Mucosa of stomach (tissue), 1 donor: ENCODE measurements at regions not wholly inside any gene's neighbourhood (a gene's known extent, or its start where the extent isn't known, plus 50 kb on each side); places are given as distances from the start of the nearest gene placed in this dataset.
"Not testable (repeated sequence)": the region's sequence is repeated elsewhere in the genome, so short reads cannot be mapped to it uniquely, and the experiment has no call there.

Experiments used
- H3K27me3 ChIP-seq: one replicate; pipeline ENCODE4 v1.7.0; 2013; ENCODE audit warnings: mild to moderate bottlenecking, low read length; ENCODE audit not compliant: control insufficient read depth, insufficient read depth
- H3K36me3 ChIP-seq: one replicate; pipeline ENCODE4 v1.7.0; 2013; ENCODE audit warnings: low read length; ENCODE audit not compliant: control insufficient read depth, insufficient read depth
- H3K4me1 ChIP-seq: one replicate; pipeline ENCODE4 v1.7.0; 2013; ENCODE audit warnings: mild to moderate bottlenecking, low read length; ENCODE audit not compliant: control insufficient read depth, insufficient read depth
- H3K4me3 ChIP-seq: one replicate; pipeline ENCODE4 v1.7.0; 2013; ENCODE audit warnings: low read length
- H3K9ac ChIP-seq: one replicate; pipeline ENCODE4 v1.7.0; 2013; ENCODE audit warnings: mild to moderate bottlenecking, low read length, moderate library complexity
- H3K9me3 ChIP-seq: one replicate; pipeline ENCODE4 v1.7.0; 2013; ENCODE audit warnings: mild to moderate bottlenecking, low read length, moderate library complexity; ENCODE audit not compliant: control insufficient read depth
- donor health status: Pancreatic carcinoma.

GRCh38 chr4:78660559-78660958, 109.0 kb downstream of the ANXA3 start:
- no peaks in the 10 kb centered on the region for H3K36me3 ChIP-seq
- no peaks in the 10 kb centered on the region for H3K9me3 ChIP-seq
- H3K4me3 ChIP-seq: no peak overlapping the region
- no peak overlapping the region for H3K9ac ChIP-seq
- peaks cover 16% of the 10 kb centered on the region for H3K4me1 ChIP-seq
- no peaks in the 10 kb centered on the region for H3K27me3 ChIP-seq

- Histone ChIP-seq H3K4me3 (no peak overlapping the region), H3K9me3 (no peaks in the 10 kb centered on the region), H3K4me1 (peaks cover 16% of the 10 kb centered on the region), H3K36me3 (no peaks in the 10 kb centered on the region), H3K27me3 (no peaks in the 10 kb centered on the region), H3K9ac (no peak overlapping the region)
These were observed 109.6 kb downstream of the ANXA3 start for GRCh38 chr4:78661086-78661690.

GRCh38 chr4:78661921-78662521, 110.5 kb downstream of the ANXA3 start:
- Histone ChIP-seq H3K9me3 (no peaks in the 10 kb centered on the region), H3K9ac (peak overlapping the region; percentile 14), H3K4me3 (no peak overlapping the region), H3K36me3 (no peaks in the 10 kb centered on the region), H3K27me3 (no peaks in the 10 kb centered on the region), H3K4me1 (peaks cover 16% of the 10 kb centered on the region)

DNA sequence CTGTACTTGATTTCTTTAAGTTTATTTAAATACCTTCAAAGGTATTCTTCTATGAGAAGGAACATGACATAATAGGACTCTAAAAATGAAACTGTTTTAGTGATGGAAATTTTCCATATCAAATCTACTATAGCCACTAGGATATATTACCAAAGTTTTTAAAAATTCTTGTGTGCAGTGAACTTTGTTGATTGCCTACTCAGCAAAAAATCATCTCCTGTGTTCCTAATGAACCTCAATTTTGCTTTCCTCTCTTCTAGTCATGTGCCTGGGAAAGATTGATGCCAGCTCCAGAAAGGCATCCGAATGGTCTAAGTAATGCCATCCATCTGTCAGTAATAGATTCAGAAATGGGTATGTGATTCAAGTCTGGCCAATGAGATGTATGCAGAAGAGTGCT, 111.1 kb downstream of the ANXA3 start:
- Histone ChIP-seq H3K9me3 (no peaks in the 10 kb centered on the region), H3K36me3 (no peaks in the 10 kb centered on the region), H3K27me3 (no peaks in the 10 kb centered on the region), H3K4me3 (no peak overlapping the region), H3K9ac (no peak overlapping the region), H3K4me1 (peaks cover 16% of the 10 kb centered on the region)

GRCh38 chr4:78664296-78664695, 111.9 kb upstream of the BMP2K start:
- not testable (repeated sequence) for H3K4me3 ChIP-seq, H3K9ac ChIP-seq, H3K9me3 ChIP-seq, H3K36me3 ChIP-seq, H3K27me3 ChIP-seq
- H3K4me1 ChIP-seq: peaks cover 16% of the 10 kb centered on the region

- Histone ChIP-seq H3K27me3 (no peaks in the 10 kb centered on the region), H3K4me1 (peaks cover 16% of the 10 kb centered on the region), H3K4me3 (no peak overlapping the region), H3K9ac (no peak overlapping the region), H3K36me3 (no peaks in the 10 kb centered on the region), H3K9me3 (no peaks in the 10 kb centered on the region)
These were observed 110.9 kb upstream of the BMP2K start for GRCh38 chr4:78665216-78665770.

GRCh38 chr4:78666830-78667258, 109.3 kb upstream of the BMP2K start:
- Histone ChIP-seq H3K9ac (no peak overlapping the region), H3K9me3 (no peaks in the 10 kb centered on the region), H3K36me3 (no peaks in the 10 kb centered on the region), H3K27me3 (no peaks in the 10 kb centered on the region), H3K4me1 (peaks cover 7% of the 10 kb centered on the region), H3K4me3 (no peak overlapping the region)

DNA sequence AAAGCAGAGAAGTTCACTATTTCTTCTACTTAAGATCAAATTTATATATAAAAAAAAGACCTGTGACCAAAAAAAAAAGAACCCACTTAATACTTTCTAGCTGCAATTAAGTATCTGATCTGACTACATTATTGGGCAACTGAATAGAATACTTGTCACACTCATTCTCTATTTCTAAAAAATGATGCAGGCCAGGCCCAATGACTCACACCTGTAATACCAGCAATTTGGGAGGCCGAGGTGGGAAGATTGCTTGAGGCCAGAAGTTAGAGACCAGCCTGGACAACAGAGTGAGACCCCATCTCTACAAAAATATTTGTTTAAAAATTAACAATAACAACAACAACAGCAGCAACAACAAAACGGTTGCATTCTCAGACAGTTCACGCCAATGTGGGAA, 108.8 kb upstream of the BMP2K start:
- Histone ChIP-seq H3K4me1 (peaks cover 3% of the 10 kb centered on the region), H3K27me3 (no peaks in the 10 kb centered on the region), H3K4me3 (no peak overlapping the region), H3K9ac (no peak overlapping the region), H3K36me3 (no peaks in the 10 kb centered on the region), H3K9me3 (no peaks in the 10 kb centered on the region)

- H3K4me1 ChIP-seq: no peaks in the 10 kb centered on the region
- H3K9ac ChIP-seq: no peak overlapping the region
- no peaks in the 10 kb centered on the region for H3K27me3 ChIP-seq
- H3K36me3 ChIP-seq: no peaks in the 10 kb centered on the region
- H3K4me3 ChIP-seq: no peak overlapping the region
- no peaks in the 10 kb centered on the region for H3K9me3 ChIP-seq
These were observed 108.4 kb upstream of the BMP2K start for GRCh38 chr4:78667764-78668163.

DNA sequence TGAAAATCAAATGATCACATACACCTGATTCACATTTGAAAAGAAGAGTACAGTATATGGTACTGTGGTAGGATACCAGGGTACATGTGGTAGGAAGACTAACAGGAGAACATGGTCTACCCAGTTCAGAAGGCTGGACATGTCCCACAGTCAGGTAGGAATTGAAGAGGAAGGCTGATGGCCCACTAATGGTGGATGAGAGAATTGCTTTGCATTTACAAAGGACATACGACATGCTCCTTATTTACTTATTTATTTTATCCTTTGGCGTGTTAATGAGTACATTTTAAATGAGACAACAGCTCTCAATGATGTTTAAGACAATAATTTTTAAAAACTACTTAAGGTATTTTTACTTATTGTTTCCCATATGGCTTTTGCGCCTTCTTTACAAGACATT, 106.7 kb upstream of the BMP2K start:
- no peaks in the 10 kb centered on the region for H3K36me3 ChIP-seq
- no peaks in the 10 kb centered on the region for H3K27me3 ChIP-seq
- no peak overlapping the region for H3K4me3 ChIP-seq
- H3K4me1 ChIP-seq: no peaks in the 10 kb centered on the region
- H3K9me3 ChIP-seq: no peaks in the 10 kb centered on the region
- H3K9ac ChIP-seq: no peak overlapping the region

DNA sequence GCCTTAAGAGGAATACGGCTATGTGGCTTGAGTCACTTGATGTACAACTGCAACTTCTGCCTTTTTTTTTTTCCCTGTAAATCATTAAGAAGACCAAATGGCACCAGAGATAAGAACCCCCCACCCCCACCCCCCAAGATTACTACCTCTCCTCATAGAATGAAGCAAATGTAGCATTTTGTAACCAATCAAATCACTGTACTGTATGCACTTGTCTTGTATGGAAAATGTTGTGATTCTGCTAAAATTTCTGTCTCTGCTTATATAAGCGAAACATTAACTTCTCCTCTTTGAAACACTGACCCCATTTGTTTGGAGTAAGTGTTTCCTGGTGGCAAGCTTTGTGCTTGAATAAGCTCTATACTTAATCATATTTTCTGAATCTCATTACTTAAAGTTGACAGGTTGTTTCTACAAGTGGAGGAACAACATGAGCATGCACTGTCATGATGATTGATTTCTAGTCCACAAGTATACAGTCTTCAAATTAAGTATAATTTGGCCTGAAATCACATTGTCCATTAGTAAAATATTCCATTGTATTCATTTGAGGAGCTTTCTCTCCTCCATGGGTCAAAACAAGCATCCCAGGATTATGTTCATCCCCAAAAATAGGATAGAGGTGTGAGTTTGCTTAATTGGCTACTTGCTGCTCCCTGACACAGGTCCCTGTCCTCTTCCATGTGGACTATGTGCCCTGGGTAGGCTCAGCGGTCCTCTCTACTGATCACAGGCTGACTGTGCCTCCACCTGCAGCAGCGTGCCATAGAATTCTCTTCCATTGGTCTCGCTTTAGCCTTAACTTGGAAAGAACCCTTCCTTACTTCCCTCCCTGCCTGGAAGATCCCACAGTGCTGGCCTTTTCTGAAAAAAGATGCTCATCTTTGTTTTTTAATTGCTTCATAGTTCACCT, 104.0 kb upstream of the BMP2K start:
- Histone ChIP-seq H3K9me3 (no peaks in the 10 kb centered on the region), H3K4me3 (no peak overlapping the region), H3K36me3 (no peaks in the 10 kb centered on the region), H3K4me1 (no peaks in the 10 kb centered on the region), H3K9ac (no peak overlapping the region), H3K27me3 (no peaks in the 10 kb centered on the region)

GRCh38 chr4:78673337-78673736, 102.8 kb upstream of the BMP2K start:
- H3K9me3 ChIP-seq: no peaks in the 10 kb centered on the region
- H3K36me3 ChIP-seq: no peaks in the 10 kb centered on the region
- H3K4me3 ChIP-seq: no peak overlapping the region
- H3K27me3 ChIP-seq: no peaks in the 10 kb centered on the region
- H3K9ac ChIP-seq: no peak overlapping the region
- H3K4me1 ChIP-seq: no peaks in the 10 kb centered on the region
